ENCODE measurements at regions not wholly inside any gene's neighbourhood (a gene's known extent, or its start where the extent isn't known, plus 50 kb on each side); places are given as distances from the start of the nearest gene placed in this dataset.

- DNase-seq (ENCODE audit: low spot score) = no peak
Measured at GRCh38 chr2:53260568-53260967, 507.0 kb upstream of the CHAC2 start.

GRCh38 chr2:53259395-53260009 is 508.1 kb upstream of the CHAC2 start:
- DNase-seq (ENCODE audit: low spot score) = no peak

- no peak for DNase-seq (ENCODE audit: low spot score)
Measured at GRCh38 chr2:53257287-53257686, 510.3 kb upstream of the CHAC2 start.

- no peak for DNase-seq (ENCODE audit: low spot score)
Measured at GRCh38 chr2:53253244-53253643, 514.4 kb upstream of the CHAC2 start.

- DNase-seq (ENCODE audit: low spot score) = no peak
Measured at GRCh38 chr2:53252115-53252514, 515.5 kb upstream of the CHAC2 start.

GRCh38 chr2:53247956-53248735 is 519.5 kb upstream of the CHAC2 start:
- no peak for DNase-seq (ENCODE audit: low spot score)

GRCh38 chr2:53243430-53243829 is 524.2 kb upstream of the CHAC2 start:
- DNase-seq (ENCODE audit: low spot score) = no peak

GRCh38 chr2:53242090-53242489 is 525.5 kb upstream of the CHAC2 start:
- DNase-seq (ENCODE audit: low spot score) = no peak

- no peak for DNase-seq (ENCODE audit: low spot score)
Measured at GRCh38 chr2:53235836-53236582, 531.6 kb upstream of the CHAC2 start.

- no peak for DNase-seq (ENCODE audit: low spot score)
Measured at GRCh38 chr2:53234548-53234903, 533.1 kb upstream of the CHAC2 start.

- DNase-seq (ENCODE audit: low spot score) = no peak
Measured at GRCh38 chr2:53233759-53234547, 533.7 kb upstream of the CHAC2 start.

GRCh38 chr2:53231908-53232307 is 535.7 kb upstream of the CHAC2 start:
- no peak for DNase-seq (ENCODE audit: low spot score)

- no peak for DNase-seq (ENCODE audit: low spot score)
Measured at GRCh38 chr2:53230691-53231090, 536.9 kb upstream of the CHAC2 start.

GRCh38 chr2:53227535-53227934 is 540.1 kb upstream of the CHAC2 start:
- no peak for DNase-seq (ENCODE audit: low spot score)

- no peak for DNase-seq (ENCODE audit: low spot score)
Measured at GRCh38 chr2:53220969-53221368, 546.6 kb upstream of the CHAC2 start.

GRCh38 chr2:53217250-53217649 is 550.4 kb upstream of the CHAC2 start:
- no peak for DNase-seq (ENCODE audit: low spot score)

GRCh38 chr2:53216805-53217204 is 550.8 kb upstream of the CHAC2 start:
- no peak for DNase-seq (ENCODE audit: low spot score)

GRCh38 chr2:53212576-53212975 is 555.0 kb upstream of the CHAC2 start:
- DNase-seq (ENCODE audit: low spot score) = no peak

GRCh38 chr2:53211201-53211774 is 556.3 kb upstream of the CHAC2 start:
- DNase-seq (ENCODE audit: low spot score) = no peak

GRCh38 chr2:53210538-53210937 is 557.1 kb upstream of the CHAC2 start:
- no peak for DNase-seq (ENCODE audit: low spot score)

GRCh38 chr2:53209679-53210458 is 557.7 kb upstream of the CHAC2 start:
- no peak for DNase-seq (ENCODE audit: low spot score)

Measured in pons (tissue), 1 donor.